NCI-H2227 treated with DMSO at 0.1 percent for 48 hours (cell line): ENCODE measurements at regions not wholly inside any gene's neighbourhood (a gene's known extent, or its start where the extent isn't known, plus 50 kb on each side); places are given as distances from the start of the nearest gene placed in this dataset.
"Not testable (repeated sequence)": the region's sequence is repeated elsewhere in the genome, so short reads cannot be mapped to it uniquely, and the experiment has no call there.

Experiments used
- DNase-seq: peaks from one replicate; lab custom pipeline; 2025; lab: John Stamatoyannopoulos, UW

GRCh38 chr6:81562169-81562568 is 190.3 kb downstream of the TENT5A start:
- DNase-seq = no peak

- DNase-seq = no peak
Observed at GRCh38 chr6:81561731-81562130, 190.8 kb downstream of the TENT5A start.

- DNase-seq = no peak
Observed at GRCh38 chr6:81561071-81561564, 191.4 kb downstream of the TENT5A start.

GRCh38 chr6:81557811-81558210 is 194.7 kb downstream of the TENT5A start:
- no peak for DNase-seq

GRCh38 chr6:81556551-81556950 is 195.9 kb downstream of the TENT5A start:
- no peak for DNase-seq

- DNase-seq = no peak
Observed at GRCh38 chr6:81553216-81553615, 199.3 kb downstream of the TENT5A start.

- DNase-seq = no peak
Observed at GRCh38 chr6:81552644-81553043, 199.8 kb downstream of the TENT5A start.

GRCh38 chr6:81547149-81547548 is 205.3 kb downstream of the TENT5A start:
- no peak for DNase-seq

- no peak for DNase-seq
Observed at GRCh38 chr6:81534934-81535465, 217.5 kb downstream of the TENT5A start.

GRCh38 chr6:81531869-81532561 is 220.5 kb downstream of the TENT5A start:
- DNase-seq = no peak

- no peak for DNase-seq
Observed at GRCh38 chr6:81517455-81517854, 235.0 kb downstream of the TENT5A start.

- DNase-seq = no peak
Observed at GRCh38 chr6:81515562-81516453, 236.7 kb downstream of the TENT5A start.

GRCh38 chr6:81514195-81514594 is 238.3 kb downstream of the TENT5A start:
- not testable (repeated sequence) for DNase-seq

- DNase-seq = no peak
Observed at GRCh38 chr6:81511423-81511822, 241.1 kb downstream of the TENT5A start.

- DNase-seq = no peak
Observed at GRCh38 chr6:81495999-81496398, 256.5 kb downstream of the TENT5A start.

- DNase-seq = no peak
Observed at GRCh38 chr6:81491454-81492101, 260.9 kb downstream of the TENT5A start.

- DNase-seq = no peak
Observed at GRCh38 chr6:81487489-81487888, 265.0 kb downstream of the TENT5A start.

GRCh38 chr6:81486234-81486633 is 266.2 kb downstream of the TENT5A start:
- no peak for DNase-seq

- DNase-seq = no peak
Observed at GRCh38 chr6:81485395-81485794, 267.1 kb downstream of the TENT5A start.

GRCh38 chr6:81484251-81484650 is 268.2 kb downstream of the TENT5A start:
- DNase-seq = no peak

- DNase-seq = no peak
Observed at GRCh38 chr6:81480139-81480538, 272.3 kb downstream of the TENT5A start.

- DNase-seq = no peak
Observed at GRCh38 chr6:81476881-81477280, 275.6 kb downstream of the TENT5A start.
